SU-DHL-6 (cell line): ENCODE measurements at regions not wholly inside any gene's neighbourhood (a gene's known extent, or its start where the extent isn't known, plus 50 kb on each side); places are given as distances from the start of the nearest gene placed in this dataset.

Experiments used
- H2AFZ ChIP-seq: fragments of 200-600 bp; sonication (generic); 2 replicates; pipeline ENCODE4 v1.6.1; 2014; ENCODE audit warnings: low read depth, mild to moderate bottlenecking, moderate library complexity, mixed read lengths, antibody characterized with exemption, low read length; ENCODE audit not compliant: severe bottlenecking
- H3F3A ChIP-seq: fragments of 200-600 bp; shearing (Covaris generic); 2 replicates; pipeline ENCODE4 v1.6.0; 2016; ENCODE audit warnings: antibody characterized with exemption, mild to moderate bottlenecking; ENCODE audit not compliant: insufficient read depth
- H3K27ac ChIP-seq: fragments of 200-600 bp; sonication (generic); 2 replicates; pipeline ENCODE4 v1.5.1; 2016; ENCODE audit warnings: low read depth, mild to moderate bottlenecking, low read length, moderate library complexity, mixed read lengths
- H3K27me3 ChIP-seq: fragments of 200-600 bp; sonication (generic), shearing (Covaris generic); 2 replicates; pipeline ENCODE4 v1.6.0; 2014; ENCODE audit warnings: mild to moderate bottlenecking, low read length
- H3K36me3 ChIP-seq: fragments of 200-600 bp; sonication (generic); 2 replicates; pipeline ENCODE4 v1.6.1; 2014; ENCODE audit warnings: mild to moderate bottlenecking, low read length, mixed read lengths
- H3K4me2 ChIP-seq: fragments of 300-600, 200-600 bp; shearing (Covaris generic), sonication (generic); 2 replicates; pipeline ENCODE4 v1.6.0; 2014; ENCODE audit warnings: low read length, low read depth, mild to moderate bottlenecking; ENCODE audit not compliant: poor library complexity, severe bottlenecking
- H3K4me3 ChIP-seq: fragments of 200-600 bp; sonication (generic); 2 replicates; pipeline ENCODE4 v1.5.1; 2014; ENCODE audit warnings: antibody characterized with exemption, low read length, mild to moderate bottlenecking, mixed read lengths; ENCODE audit not compliant: insufficient read depth, poor library complexity, severe bottlenecking
- H3K79me2 ChIP-seq: fragments of 200-600 bp; sonication (generic); 2 replicates; pipeline ENCODE4 v1.6.1; 2014; ENCODE audit warnings: mild to moderate bottlenecking, low read length, moderate library complexity; ENCODE audit not compliant: insufficient read depth
- H3K9ac ChIP-seq: fragments of 200-600 bp; sonication (generic); 2 replicates; pipeline ENCODE4 v1.7.0; 2014; ENCODE audit warnings: mild to moderate bottlenecking, low read length
- H3K9me2 ChIP-seq: fragments of 200-600 bp; sonication (generic); replicated peaks from 2 replicates; pipeline ENCODE4 v1.6.1; 2014; ENCODE audit warnings: low read length; ENCODE audit not compliant: insufficient read depth
- H3K9me3 ChIP-seq: fragments of 200-600 bp; sonication (generic); 2 replicates; pipeline ENCODE4 v1.6.1; 2014; ENCODE audit warnings: low read length, mixed read lengths; ENCODE audit not compliant: insufficient read depth
- H4K20me1 ChIP-seq: fragments of 200-600 bp; sonication (generic); 2 replicates; pipeline ENCODE4 v1.6.1; 2014; ENCODE audit warnings: low read depth, mild to moderate bottlenecking, antibody characterized with exemption, low read length, moderate library complexity, mixed read lengths
- EZH2phosphoT487 ChIP-seq: fragments of 200-600 bp; sonication (generic), shearing (Covaris generic); conservative IDR thresholded peaks from 2 replicates; pipeline ENCODE4 v1.6.1; 2018; ENCODE audit warnings: mild to moderate bottlenecking, antibody characterized with exemption, low read length, moderate library complexity, mixed read lengths
- TF ChIP-seq, protein P1 (sequence below): fragments of 200-600 bp; sonication (generic); IDR thresholded peaks from one replicate; pipeline ENCODE4 v1.5.1; 2017; ENCODE audit warnings: antibody characterized with exemption, mild to moderate bottlenecking, low read length, moderate library complexity; ENCODE audit not compliant: insufficient read depth, poor library complexity, severe bottlenecking

DNA sequence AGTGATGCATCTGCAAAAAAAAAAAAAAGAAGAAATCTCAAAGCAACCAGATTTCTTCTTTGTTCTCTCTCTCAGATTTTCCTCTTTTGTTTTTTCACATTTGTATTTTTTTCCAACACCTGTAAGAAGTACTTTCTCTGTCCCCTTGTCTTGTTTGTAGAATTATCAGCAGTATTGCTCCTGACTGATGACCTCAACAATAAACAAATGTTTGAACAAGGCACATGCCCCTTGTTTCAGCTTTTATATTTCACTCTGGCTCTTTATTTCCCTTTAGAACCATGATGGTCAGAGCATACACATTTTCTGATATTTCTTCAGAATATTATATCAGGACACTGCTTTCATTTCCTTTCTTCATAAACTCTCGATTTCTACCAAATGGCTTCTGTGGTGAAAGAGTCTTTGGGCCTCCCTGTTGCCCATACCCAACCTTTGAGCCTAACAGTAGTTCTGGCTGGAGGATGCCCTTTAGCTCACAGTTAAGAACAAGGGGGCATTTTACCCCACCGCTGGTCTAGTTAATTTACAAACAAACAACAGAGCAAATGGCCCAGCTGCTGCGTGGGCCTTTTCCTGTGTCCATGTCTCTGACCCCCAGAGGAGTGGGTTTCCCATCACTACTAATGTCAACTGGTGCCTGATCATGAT, 142.5 kb upstream of the SMAD1 start:
- no peaks in the 10 kb centered on the region for H3F3A ChIP-seq
- no peak overlapping the region for H3K27ac ChIP-seq
- no peak overlapping the region for H3K4me2 ChIP-seq
- no peak overlapping the region for H3K9ac ChIP-seq
- H4K20me1 ChIP-seq: no peaks in the 10 kb centered on the region
- no peaks in the 10 kb centered on the region for H3K36me3 ChIP-seq
- H3K9me2 ChIP-seq: no peaks in the 10 kb centered on the region
- no peaks in the 10 kb centered on the region for H3K27me3 ChIP-seq
- no peak overlapping the region for H3K4me3 ChIP-seq
- H3K79me2 ChIP-seq: no peaks in the 10 kb centered on the region
- no peaks in the 10 kb centered on the region for H3K9me3 ChIP-seq
- no peak overlapping the region for H2AFZ ChIP-seq
- TF ChIP-seq EZH2phosphoT487: no peak
- TF ChIP-seq, protein P1, sequence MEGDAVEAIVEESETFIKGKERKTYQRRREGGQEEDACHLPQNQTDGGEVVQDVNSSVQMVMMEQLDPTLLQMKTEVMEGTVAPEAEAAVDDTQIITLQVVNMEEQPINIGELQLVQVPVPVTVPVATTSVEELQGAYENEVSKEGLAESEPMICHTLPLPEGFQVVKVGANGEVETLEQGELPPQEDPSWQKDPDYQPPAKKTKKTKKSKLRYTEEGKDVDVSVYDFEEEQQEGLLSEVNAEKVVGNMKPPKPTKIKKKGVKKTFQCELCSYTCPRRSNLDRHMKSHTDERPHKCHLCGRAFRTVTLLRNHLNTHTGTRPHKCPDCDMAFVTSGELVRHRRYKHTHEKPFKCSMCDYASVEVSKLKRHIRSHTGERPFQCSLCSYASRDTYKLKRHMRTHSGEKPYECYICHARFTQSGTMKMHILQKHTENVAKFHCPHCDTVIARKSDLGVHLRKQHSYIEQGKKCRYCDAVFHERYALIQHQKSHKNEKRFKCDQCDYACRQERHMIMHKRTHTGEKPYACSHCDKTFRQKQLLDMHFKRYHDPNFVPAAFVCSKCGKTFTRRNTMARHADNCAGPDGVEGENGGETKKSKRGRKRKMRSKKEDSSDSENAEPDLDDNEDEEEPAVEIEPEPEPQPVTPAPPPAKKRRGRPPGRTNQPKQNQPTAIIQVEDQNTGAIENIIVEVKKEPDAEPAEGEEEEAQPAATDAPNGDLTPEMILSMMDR: no peak

DNA sequence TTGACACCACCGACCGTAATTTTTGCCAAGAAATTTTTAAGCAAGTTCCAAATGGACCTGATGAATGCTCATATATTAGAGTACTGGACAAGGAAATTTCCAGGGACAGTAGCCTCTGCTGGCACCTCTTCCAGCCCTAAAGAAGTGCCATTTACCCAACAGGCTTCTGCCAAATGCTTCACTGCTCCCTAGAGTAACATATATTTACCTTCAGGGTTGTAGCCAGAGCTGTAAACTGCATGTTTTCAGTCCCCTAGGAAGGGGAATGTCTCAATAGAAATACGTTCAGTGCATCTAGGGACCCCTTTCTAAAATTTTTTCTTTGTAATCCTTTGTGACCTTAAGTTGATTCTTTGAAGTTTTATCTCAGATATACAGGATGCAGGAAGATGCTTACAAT, 143.1 kb upstream of the SMAD1 start:
- H2AFZ ChIP-seq: no peak overlapping the region

DNA sequence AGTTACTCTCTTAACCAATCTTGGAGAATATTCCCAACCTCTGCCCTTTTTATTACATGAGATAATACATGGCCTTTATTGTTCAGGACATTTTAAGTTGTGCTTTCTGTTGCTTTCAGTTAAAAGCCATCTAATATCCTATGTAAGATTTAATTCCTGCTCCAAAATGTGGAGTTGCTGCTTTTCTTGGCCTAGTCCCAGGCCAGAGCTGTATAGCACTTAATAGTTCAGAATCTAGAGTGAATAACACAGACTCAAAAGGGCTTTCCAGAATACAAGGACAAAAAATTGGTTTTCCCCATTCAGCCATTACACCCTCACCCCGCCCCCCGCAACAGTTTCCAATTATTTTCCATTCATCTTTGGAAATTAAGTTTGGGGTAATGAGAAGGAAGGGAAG, 144.3 kb upstream of the SMAD1 start:
- H3K27ac ChIP-seq: no peak overlapping the region
- no peaks in the 10 kb centered on the region for H3K9me2 ChIP-seq
- H3K4me3 ChIP-seq: no peak overlapping the region
- H3K79me2 ChIP-seq: no peaks in the 10 kb centered on the region
- no peak overlapping the region for H2AFZ ChIP-seq
- H3K27me3 ChIP-seq: no peaks in the 10 kb centered on the region
- no peaks in the 10 kb centered on the region for H3K36me3 ChIP-seq
- H3K4me2 ChIP-seq: no peak overlapping the region
- no peak overlapping the region for H3K9ac ChIP-seq
- TF ChIP-seq, protein P1: no peak
- TF ChIP-seq EZH2phosphoT487: no peak
- no peaks in the 10 kb centered on the region for H3F3A ChIP-seq
- H3K9me3 ChIP-seq: no peaks in the 10 kb centered on the region
- no peaks in the 10 kb centered on the region for H4K20me1 ChIP-seq

More for the DNA sequence above, 143.1 kb upstream of the SMAD1 start:
- Histone ChIP-seq H3K9me2 (no peaks in the 10 kb centered on the region), H4K20me1 (no peaks in the 10 kb centered on the region), H3K4me3 (no peak overlapping the region), H3K27me3 (no peaks in the 10 kb centered on the region), H3K4me2 (no peak overlapping the region), H3K79me2 (no peaks in the 10 kb centered on the region), H3K9ac (no peak overlapping the region), H3F3A (no peaks in the 10 kb centered on the region), H3K9me3 (no peaks in the 10 kb centered on the region), H3K36me3 (no peaks in the 10 kb centered on the region), H3K27ac (no peak overlapping the region)
- TF ChIP-seq, protein P1: no peak
- no peak for TF ChIP-seq EZH2phosphoT487
